ENCODE measurements at regions not wholly inside any gene's neighbourhood (a gene's known extent, or its start where the extent isn't known, plus 50 kb on each side); places are given as distances from the start of the nearest gene placed in this dataset.

DNA sequence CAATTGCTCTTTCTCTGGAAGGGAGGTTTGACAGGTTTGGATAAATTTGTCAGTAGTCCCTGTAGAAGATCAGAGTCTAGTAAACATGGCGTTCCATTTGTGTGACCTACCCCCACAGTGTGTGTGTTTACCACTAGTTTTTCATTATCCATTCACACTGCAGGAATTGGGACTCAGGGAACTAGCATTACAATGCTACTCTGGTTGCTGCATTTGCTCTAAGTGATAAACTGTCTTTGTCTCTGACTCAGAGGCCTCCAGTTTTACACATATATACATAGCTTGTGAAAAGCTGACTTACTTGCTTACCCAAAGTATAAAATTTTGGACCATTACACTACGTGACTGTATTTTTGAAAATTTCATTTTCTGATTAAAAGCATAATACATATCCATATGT is 1604.0 kb downstream of the REEP3 start:
- no peaks in the 10 kb centered on the region for H3K4me1 Mint-ChIP-seq
- no peak overlapping the region for H3K27ac Mint-ChIP-seq
- no peak overlapping the region for H3K4me3 Mint-ChIP-seq
- no peak for DNase-seq (ENCODE audit: low spot score in 2 of 2, unreplicated experiment in 2 of 2)
- TF ChIP-seq CTCF (IDR thresholded peaks at IDR 0.05; ENCODE audit: unreplicated experiment), result no peak
- peaks cover 6% of the 10 kb centered on the region for H3K9me3 Mint-ChIP-seq
- H3K36me3 Mint-ChIP-seq, result no peaks in the 10 kb centered on the region
- H3K27me3 Mint-ChIP-seq (ENCODE audit: low read depth), result no peaks in the 10 kb centered on the region

DNA sequence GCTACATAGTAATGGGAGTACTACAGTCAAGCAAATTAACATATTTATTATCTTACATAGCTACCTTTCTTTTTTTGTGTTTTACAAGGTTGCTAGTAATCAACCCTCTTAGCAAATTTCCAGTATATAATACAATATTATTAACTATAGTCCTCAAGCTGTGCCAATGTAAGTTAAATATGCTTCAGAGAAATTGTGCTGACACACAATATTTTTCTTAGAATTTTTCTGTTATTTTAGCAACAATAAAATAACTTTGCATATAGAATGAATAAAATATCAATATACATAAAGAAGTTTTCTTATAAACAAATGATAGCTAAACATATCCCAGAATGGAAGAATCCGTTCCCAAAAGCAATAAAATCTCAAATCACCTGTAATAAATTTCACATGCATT is 1605.1 kb downstream of the REEP3 start:
- DNase-seq (ENCODE audit: low spot score in 2 of 2, unreplicated experiment in 2 of 2), result no peak
- no peaks in the 10 kb centered on the region for H3K36me3 Mint-ChIP-seq
- no peak overlapping the region for H3K27ac Mint-ChIP-seq
- no peaks in the 10 kb centered on the region for H3K4me1 Mint-ChIP-seq
- no peak for TF ChIP-seq CTCF (IDR thresholded peaks at IDR 0.05; ENCODE audit: unreplicated experiment)
- no peaks in the 10 kb centered on the region for H3K9me3 Mint-ChIP-seq
- no peaks in the 10 kb centered on the region for H3K27me3 Mint-ChIP-seq (ENCODE audit: low read depth)
- H3K4me3 Mint-ChIP-seq, result no peak overlapping the region

DNA sequence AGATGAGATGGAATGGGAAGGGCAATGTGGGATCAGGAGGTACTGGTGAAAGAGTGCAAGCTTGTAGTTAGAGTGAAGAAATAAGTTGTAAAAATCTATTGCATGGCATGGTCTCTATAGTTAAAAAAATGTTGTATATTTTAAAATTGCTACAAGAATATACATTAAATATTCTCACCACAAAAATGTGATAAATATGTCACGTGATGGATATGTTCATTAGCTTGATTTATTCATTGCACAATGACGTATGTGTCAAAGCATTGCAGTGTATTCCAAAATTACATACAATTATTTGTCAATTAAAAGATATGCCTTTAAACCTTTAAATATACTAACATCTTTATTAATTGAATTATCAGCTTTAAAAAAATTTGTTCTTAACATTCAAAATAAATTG is 1607.1 kb downstream of the REEP3 start:
- Mint-ChIP-seq H3K9me3 (no peaks in the 10 kb centered on the region), H3K36me3 (no peaks in the 10 kb centered on the region), H3K4me3 (no peak overlapping the region), H3K27me3 (ENCODE audit: low read depth) (no peaks in the 10 kb centered on the region), H3K4me1 (no peaks in the 10 kb centered on the region), H3K27ac (no peak overlapping the region)
- DNase-seq (ENCODE audit: low spot score in 2 of 2, unreplicated experiment in 2 of 2), result no peak
- no peak for TF ChIP-seq CTCF (IDR thresholded peaks at IDR 0.05; ENCODE audit: unreplicated experiment)

DNA sequence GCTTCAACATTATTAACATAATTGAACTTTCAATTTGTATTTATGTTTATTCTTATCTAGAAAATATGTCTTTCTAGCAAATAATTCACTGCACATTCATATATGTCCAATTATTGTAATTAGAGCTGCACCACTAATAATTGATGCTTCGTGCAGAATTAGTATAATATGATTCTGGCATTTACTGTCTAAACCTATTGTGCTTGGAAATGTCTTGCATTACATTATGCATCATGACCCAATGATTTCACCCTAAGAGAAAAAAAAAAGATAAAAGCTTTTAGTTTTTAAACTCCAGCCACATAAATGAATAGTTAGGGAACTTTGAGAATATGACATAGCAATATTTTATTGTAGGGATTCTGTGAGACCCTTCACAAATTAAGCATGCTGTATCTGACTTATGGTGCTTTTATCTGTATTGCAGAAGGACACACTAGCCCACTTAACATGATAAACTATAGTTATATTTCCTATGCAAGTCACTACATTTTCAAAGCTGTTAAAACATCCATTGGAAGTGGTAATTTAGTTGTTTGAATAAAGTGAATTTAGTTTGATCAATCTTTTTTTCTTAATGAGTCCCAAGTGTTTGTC is 1609.1 kb downstream of the REEP3 start:
- no peak overlapping the region for H3K27ac Mint-ChIP-seq
- DNase-seq (ENCODE audit: low spot score in 2 of 2, unreplicated experiment in 2 of 2), result no peak
- no peak for TF ChIP-seq CTCF (IDR thresholded peaks at IDR 0.05; ENCODE audit: unreplicated experiment)
- no peaks in the 10 kb centered on the region for H3K9me3 Mint-ChIP-seq
- H3K4me3 Mint-ChIP-seq, result no peak overlapping the region
- H3K27me3 Mint-ChIP-seq (ENCODE audit: low read depth), result no peaks in the 10 kb centered on the region
- no peaks in the 10 kb centered on the region for H3K36me3 Mint-ChIP-seq
- H3K4me1 Mint-ChIP-seq, result no peaks in the 10 kb centered on the region

DNA sequence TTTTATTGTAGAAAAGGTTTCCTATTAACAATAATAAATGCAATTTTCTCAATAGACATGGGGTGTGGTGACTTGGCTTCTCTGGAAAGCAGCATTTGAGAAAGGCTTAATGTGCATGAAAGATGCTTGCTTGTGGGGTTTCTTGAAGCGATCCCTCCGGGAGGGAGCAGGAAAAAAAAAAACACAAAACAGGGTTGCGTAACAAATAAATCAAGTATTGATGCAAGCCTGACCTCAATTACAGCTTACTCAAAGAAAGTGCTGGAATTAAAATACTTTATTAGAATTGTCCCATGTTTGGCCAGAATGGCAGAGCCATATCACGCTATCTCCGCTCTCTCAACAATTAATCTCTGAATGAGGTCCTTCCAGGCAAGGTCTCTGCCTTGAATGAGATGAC is 1612.5 kb downstream of the REEP3 start:
- H3K9me3 Mint-ChIP-seq, result no peaks in the 10 kb centered on the region
- no peak for DNase-seq (ENCODE audit: low spot score in 2 of 2, unreplicated experiment in 2 of 2)
- H3K36me3 Mint-ChIP-seq, result no peaks in the 10 kb centered on the region
- H3K4me3 Mint-ChIP-seq, result no peak overlapping the region
- H3K27me3 Mint-ChIP-seq (ENCODE audit: low read depth), result no peaks in the 10 kb centered on the region
- TF ChIP-seq CTCF (IDR thresholded peaks at IDR 0.05; ENCODE audit: unreplicated experiment), result no peak
- no peaks in the 10 kb centered on the region for H3K4me1 Mint-ChIP-seq
- no peak overlapping the region for H3K27ac Mint-ChIP-seq

GRCh38 chr10:65135508-65135907 is 1614.3 kb downstream of the REEP3 start:
- Mint-ChIP-seq H3K4me3 (no peak overlapping the region), H3K9me3 (no peaks in the 10 kb centered on the region), H3K27me3 (ENCODE audit: low read depth) (no peaks in the 10 kb centered on the region), H3K4me1 (no peaks in the 10 kb centered on the region), H3K27ac (no peak overlapping the region), H3K36me3 (no peaks in the 10 kb centered on the region)
- no peak for DNase-seq (ENCODE audit: low spot score in 2 of 2, unreplicated experiment in 2 of 2)
- TF ChIP-seq CTCF (IDR thresholded peaks at IDR 0.05; ENCODE audit: unreplicated experiment), result no peak

Data from mesothelial cell of epicardium (in vitro differentiated cells).